Endothelial cell (in vitro differentiated cells): ENCODE measurements at regions not wholly inside any gene's neighbourhood (a gene's known extent, or its start where the extent isn't known, plus 50 kb on each side); places are given as distances from the start of the nearest gene placed in this dataset.

Source experiments
- DNase-seq: peaks from one replicate; pipeline ENCODE4 v3.0.0; 2021; ENCODE audit warnings: low spot score
- H3K27ac Mint-ChIP-seq: one replicate; pipeline ENCODE4 v1.8.0; 2021; ENCODE audit warnings: mixed read lengths, inconsistent platforms; ENCODE audit not compliant: unreplicated experiment
- H3K27me3 Mint-ChIP-seq: one replicate; pipeline ENCODE4 v1.8.0; 2021; ENCODE audit warnings: mild to moderate bottlenecking, moderate library complexity, mixed read lengths, inconsistent platforms; ENCODE audit not compliant: unreplicated experiment
- H3K36me3 Mint-ChIP-seq: one replicate; pipeline ENCODE4 v1.8.0; 2021; ENCODE audit warnings: mild to moderate bottlenecking, low read depth, mixed read lengths, inconsistent platforms; ENCODE audit not compliant: unreplicated experiment
- H3K4me1 Mint-ChIP-seq: one replicate; pipeline ENCODE4 v1.8.0; 2021; ENCODE audit warnings: mild to moderate bottlenecking, mixed read lengths, inconsistent platforms; ENCODE audit not compliant: unreplicated experiment
- H3K4me3 Mint-ChIP-seq: one replicate; pipeline ENCODE4 v1.8.0; 2021; ENCODE audit warnings: mild to moderate bottlenecking, mixed read lengths, inconsistent platforms; ENCODE audit not compliant: unreplicated experiment
- H3K9me3 Mint-ChIP-seq: one replicate; pipeline ENCODE4 v1.8.0; 2021; ENCODE audit warnings: mixed read lengths, inconsistent platforms; ENCODE audit not compliant: unreplicated experiment
- TF ChIP-seq, protein P1 (sequence below): fragments of 200-600 bp; sonication (generic); IDR thresholded peaks from one replicate; pipeline ENCODE4 v1.5.0; 2021; ENCODE audit warnings: antibody characterized with exemption; ENCODE audit not compliant: unreplicated experiment

DNA sequence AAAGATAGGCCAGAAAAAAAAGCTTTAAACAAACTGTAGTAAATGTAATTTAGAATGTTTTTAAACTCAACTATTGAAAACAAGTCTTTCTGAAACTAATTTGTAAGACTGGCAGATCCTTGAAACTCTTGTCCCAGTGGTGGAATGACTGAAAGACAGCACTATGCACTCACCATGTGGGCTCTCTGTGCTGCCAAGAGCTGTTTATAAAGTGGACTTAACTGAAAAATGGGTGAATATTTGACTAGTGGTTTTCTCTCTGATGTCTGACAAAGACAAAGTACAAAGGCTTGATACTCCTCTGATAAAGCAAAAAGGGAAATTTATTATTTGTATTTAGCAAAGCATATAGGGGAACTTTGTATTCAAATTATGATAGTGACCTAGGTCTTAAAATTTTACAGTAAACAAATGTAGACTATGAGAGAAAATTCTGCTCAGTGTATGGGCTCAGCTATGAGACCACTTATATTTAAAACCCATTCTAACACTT is 635.4 kb downstream of the NR2F1-AS1 start:
- TF ChIP-seq, protein P1, sequence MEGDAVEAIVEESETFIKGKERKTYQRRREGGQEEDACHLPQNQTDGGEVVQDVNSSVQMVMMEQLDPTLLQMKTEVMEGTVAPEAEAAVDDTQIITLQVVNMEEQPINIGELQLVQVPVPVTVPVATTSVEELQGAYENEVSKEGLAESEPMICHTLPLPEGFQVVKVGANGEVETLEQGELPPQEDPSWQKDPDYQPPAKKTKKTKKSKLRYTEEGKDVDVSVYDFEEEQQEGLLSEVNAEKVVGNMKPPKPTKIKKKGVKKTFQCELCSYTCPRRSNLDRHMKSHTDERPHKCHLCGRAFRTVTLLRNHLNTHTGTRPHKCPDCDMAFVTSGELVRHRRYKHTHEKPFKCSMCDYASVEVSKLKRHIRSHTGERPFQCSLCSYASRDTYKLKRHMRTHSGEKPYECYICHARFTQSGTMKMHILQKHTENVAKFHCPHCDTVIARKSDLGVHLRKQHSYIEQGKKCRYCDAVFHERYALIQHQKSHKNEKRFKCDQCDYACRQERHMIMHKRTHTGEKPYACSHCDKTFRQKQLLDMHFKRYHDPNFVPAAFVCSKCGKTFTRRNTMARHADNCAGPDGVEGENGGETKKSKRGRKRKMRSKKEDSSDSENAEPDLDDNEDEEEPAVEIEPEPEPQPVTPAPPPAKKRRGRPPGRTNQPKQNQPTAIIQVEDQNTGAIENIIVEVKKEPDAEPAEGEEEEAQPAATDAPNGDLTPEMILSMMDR = no peak
- no peak for DNase-seq
- Mint-ChIP-seq H3K27ac (no peak overlapping the region), H3K9me3 (no peaks in the 10 kb centered on the region), H3K27me3 (peaks cover 1% of the 10 kb centered on the region), H3K4me3 (no peak overlapping the region), H3K36me3 (no peaks in the 10 kb centered on the region), H3K4me1 (peaks cover 6% of the 10 kb centered on the region)

DNA sequence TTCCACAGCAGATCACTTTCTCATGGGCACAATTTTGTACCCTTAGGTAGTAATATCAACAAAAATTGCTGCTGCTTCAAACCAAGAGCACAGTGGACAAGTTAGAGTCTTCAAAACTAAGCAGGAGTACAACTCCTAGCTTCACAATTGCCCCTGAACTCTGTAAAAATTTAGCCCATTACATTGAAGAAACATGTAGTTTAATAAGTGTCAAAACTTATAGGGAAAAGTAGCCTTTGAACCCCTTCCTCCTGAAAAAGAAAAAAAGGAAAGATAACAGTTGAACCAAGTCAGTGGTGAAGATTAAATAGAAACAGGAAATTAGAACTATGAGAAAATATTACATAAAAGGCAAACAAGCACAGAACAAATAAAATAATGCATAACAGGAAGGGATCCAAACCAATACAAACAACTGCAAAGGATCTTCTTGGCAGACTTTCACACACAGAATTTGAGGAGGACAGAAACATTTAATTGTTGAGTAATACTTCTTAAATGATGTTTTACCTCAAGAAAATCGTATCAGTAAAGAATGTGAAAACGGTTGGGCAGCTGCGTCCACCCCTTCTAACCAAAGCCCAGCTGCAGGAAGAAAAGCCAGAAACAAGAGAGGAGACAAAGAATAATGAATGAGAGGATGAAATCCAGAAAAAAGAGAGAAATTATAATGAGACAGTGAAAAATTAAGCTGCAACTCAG is 636.0 kb downstream of the NR2F1-AS1 start:
- TF ChIP-seq, protein P1 = no peak
- Mint-ChIP-seq H3K36me3 (no peaks in the 10 kb centered on the region), H3K4me3 (no peak overlapping the region), H3K4me1 (peaks cover 6% of the 10 kb centered on the region), H3K27me3 (peaks cover 1% of the 10 kb centered on the region), H3K9me3 (no peaks in the 10 kb centered on the region), H3K27ac (no peak overlapping the region)
- DNase-seq = no peak

DNA sequence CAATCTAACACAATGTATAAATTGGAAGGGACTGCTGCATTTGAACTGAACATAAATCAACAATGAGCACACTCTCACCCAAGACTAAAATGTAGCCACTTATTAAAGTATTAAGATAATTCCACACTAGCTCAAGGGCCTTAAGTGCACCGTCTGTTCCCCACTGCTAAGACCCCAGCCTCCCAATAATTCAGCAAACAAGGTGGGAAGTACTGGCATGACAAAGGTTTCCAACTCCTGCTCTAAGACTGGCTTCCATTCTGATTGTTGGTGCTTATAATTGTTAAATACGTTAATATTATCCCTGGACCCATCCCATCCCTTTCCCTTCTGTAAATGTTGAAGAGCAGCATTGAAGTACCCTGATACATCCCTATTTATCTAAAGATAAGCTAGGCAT is 636.7 kb downstream of the NR2F1-AS1 start:
- H3K9me3 Mint-ChIP-seq = no peaks in the 10 kb centered on the region
- H3K27me3 Mint-ChIP-seq = peaks cover 1% of the 10 kb centered on the region
- peaks cover 11% of the 10 kb centered on the region for H3K4me1 Mint-ChIP-seq
- no peak overlapping the region for H3K27ac Mint-ChIP-seq
- no peak for DNase-seq
- H3K36me3 Mint-ChIP-seq = no peaks in the 10 kb centered on the region
- TF ChIP-seq, protein P1 = no peak
- no peak overlapping the region for H3K4me3 Mint-ChIP-seq

DNA sequence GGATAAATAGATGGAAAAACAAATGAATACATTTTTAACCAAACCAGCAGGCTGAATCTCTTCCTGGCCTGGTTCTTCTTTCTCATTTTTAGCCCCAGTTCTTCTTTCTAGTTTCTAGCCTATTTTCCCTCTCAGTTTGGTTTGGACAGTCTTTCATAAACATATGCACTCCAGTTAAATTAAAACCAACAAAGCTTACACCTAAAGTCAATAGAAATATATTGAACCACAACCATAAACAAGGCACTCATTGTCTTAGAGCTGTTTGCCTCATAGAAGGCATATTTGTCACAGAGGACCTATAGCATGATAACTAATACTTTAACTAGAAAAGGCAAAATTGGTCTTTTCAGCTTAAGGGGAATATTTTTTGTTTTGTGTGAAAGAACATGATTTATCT is 638.3 kb downstream of the NR2F1-AS1 start:
- TF ChIP-seq, protein P1 = no peak
- Mint-ChIP-seq H3K4me3 (no peak overlapping the region), H3K9me3 (no peaks in the 10 kb centered on the region), H3K27ac (no peak overlapping the region), H3K27me3 (no peaks in the 10 kb centered on the region), H3K4me1 (peaks cover 12% of the 10 kb centered on the region), H3K36me3 (no peaks in the 10 kb centered on the region)
- no peak for DNase-seq

DNA sequence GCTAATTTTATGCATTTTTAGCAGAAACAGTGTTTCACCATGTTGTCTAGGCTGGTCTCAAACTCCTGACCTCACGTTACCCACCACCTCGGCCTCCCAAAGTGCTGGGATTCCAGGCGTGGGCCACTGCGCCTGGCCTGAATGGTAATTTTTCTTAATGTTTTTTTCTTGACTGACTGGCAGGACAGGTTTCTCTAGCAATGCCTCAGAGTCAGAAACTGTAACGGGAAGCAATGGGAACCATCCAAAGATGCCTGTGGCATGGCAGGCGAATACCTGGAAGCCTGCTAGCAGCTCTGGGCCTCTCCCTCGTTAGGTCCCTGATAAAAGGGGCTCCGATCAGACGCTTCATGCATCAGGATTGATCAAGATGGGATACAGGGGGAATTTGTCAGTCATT is 639.2 kb downstream of the NR2F1-AS1 start:
- no peaks in the 10 kb centered on the region for H3K9me3 Mint-ChIP-seq
- H3K4me3 Mint-ChIP-seq = no peak overlapping the region
- H3K36me3 Mint-ChIP-seq = no peaks in the 10 kb centered on the region
- no peak overlapping the region for H3K27ac Mint-ChIP-seq
- TF ChIP-seq, protein P1 = no peak
- H3K27me3 Mint-ChIP-seq = no peaks in the 10 kb centered on the region
- DNase-seq = no peak
- peaks cover 12% of the 10 kb centered on the region for H3K4me1 Mint-ChIP-seq
